Transverse colon (tissue), 4 donors: ENCODE measurements at regions not wholly inside any gene's neighbourhood (a gene's known extent, or its start where the extent isn't known, plus 50 kb on each side); places are given as distances from the start of the nearest gene placed in this dataset.

Experiments used
- DNase-seq: peaks from one replicate; pipeline ENCODE4 v3.0.0-alpha.2; 2019
- H3K27ac ChIP-seq, 4 donors: fragments of 200-600 bp; sonication (generic); 2 replicates each; pipeline ENCODE4 v1.5.1; 2016 to 2018; ENCODE audit warnings: inconsistent platforms in 4 of 4
- H3K27me3 ChIP-seq: fragments of 200-600 bp; sonication (generic); 2 replicates; pipeline ENCODE4 v1.5.1; 2017; ENCODE audit warnings: inconsistent platforms
- H3K36me3 ChIP-seq, 4 donors: fragments of 200-600 bp; sonication (generic); 2 replicates each; pipeline ENCODE4 v1.5.1; 2017 to 2019; ENCODE audit warnings: inconsistent platforms in 4 of 4
- H3K4me1 ChIP-seq, 4 donors: fragments of 200-600 bp; sonication (generic); 2 replicates each; pipeline ENCODE4 v1.5.1; 2017 to 2020; ENCODE audit warnings: inconsistent platforms in 4 of 4
- H3K4me3 ChIP-seq, 4 donors: fragments of 200-600 bp; sonication (generic); 1 replicate in 1 of 4; 2 replicates in 3 of 4; pipeline versions ENCODE4 v1.5.1 to v1.6.1; 2017 to 2019; ENCODE audit warnings: inconsistent platforms in 4 of 4
- H3K9me3 ChIP-seq, 2 donors: fragments of 200-600 bp; sonication (generic); 2 replicates each; pipeline ENCODE4 v1.5.1; 2017 to 2019; ENCODE audit warnings: inconsistent platforms in 2 of 2
- EP300 ChIP-seq: sonication (generic); formaldehyde crosslinking; IDR thresholded peaks from one replicate; pipeline ENCODE4 v1.6.1; 2017; ENCODE audit warnings: antibody characterized with exemption, low read depth
- POLR2A ChIP-seq: fragments of 450-650 bp; IDR thresholded peaks from one replicate; pipeline ENCODE4 v1.6.1; 2016; ENCODE audit warnings: antibody characterized with exemption, mild to moderate bottlenecking, moderate library complexity
- POLR2AphosphoS5 ChIP-seq, 3 donors: sonication (generic); formaldehyde crosslinking; IDR thresholded peaks; one replicate each; pipeline ENCODE4 v1.6.1; 2016; ENCODE audit warnings: antibody characterized with exemption in 3 of 3
- WGBS, 2 donors: methylation state at CpG; one replicate each; pipeline ENCODE4 v1.1.5; 2018; ENCODE audit warnings: low coverage in 1 of 2; 5-methylcytosine and 5-hydroxymethylcytosine counted together
- in situ Hi-C, 4 donors: fragments of 200-750 bp; cut with MboI; loops; one replicate each; pipeline versions ENCODE4 v1.15.0 to v1.15.1; 2017; ENCODE audit warnings: low sequenced_read_pairs in 3 of 4, low pct_ligation_motif_present in 1 of 4, low pct_unique_long_range_greater_than_20kb in 1 of 4
- intact Hi-C: fragments of 100-400 bp; cut with DNase I; formaldehyde crosslinking; loops from one replicate; pipeline ENCODE4 v1.15.1; 2023; ENCODE audit warnings: low total_unique reads
- TF ChIP-seq, protein P1 (sequence below), 5 experiments: fragments of 200-600 bp in 3 of 5; fragments of 450-650 bp in 2 of 5; sonication (generic) in 3 of 5; IDR thresholded peaks; 1 replicate in 2 of 5; 2 replicates in 3 of 5; pipeline ENCODE4 v1.5.1; 2016 to 2017; ENCODE audit warnings: antibody characterized with exemption in 5 of 5, inconsistent platforms in 3 of 5, mild to moderate bottlenecking in 2 of 5, moderate library complexity in 1 of 5

DNA sequence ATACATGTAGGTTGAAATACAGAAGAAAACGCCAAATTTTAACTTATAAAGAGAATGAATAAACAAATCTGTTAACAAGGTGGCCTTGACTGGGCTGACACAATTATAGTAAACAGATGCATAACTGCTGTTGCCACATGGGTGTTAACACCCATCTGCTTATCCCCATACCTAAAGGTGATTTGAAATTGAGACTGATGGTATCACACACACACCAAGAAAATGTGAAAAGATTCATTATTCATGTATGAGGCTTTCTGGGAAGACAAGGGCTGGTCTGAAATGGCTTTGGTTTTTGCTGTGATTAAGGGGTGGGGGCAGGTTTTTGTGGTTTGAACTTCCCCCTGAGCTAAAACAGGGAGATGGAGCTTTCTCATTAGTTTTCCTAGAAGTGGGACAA is 156.6 kb downstream of the SYT10 start:
- TF ChIP-seq, protein P1, sequence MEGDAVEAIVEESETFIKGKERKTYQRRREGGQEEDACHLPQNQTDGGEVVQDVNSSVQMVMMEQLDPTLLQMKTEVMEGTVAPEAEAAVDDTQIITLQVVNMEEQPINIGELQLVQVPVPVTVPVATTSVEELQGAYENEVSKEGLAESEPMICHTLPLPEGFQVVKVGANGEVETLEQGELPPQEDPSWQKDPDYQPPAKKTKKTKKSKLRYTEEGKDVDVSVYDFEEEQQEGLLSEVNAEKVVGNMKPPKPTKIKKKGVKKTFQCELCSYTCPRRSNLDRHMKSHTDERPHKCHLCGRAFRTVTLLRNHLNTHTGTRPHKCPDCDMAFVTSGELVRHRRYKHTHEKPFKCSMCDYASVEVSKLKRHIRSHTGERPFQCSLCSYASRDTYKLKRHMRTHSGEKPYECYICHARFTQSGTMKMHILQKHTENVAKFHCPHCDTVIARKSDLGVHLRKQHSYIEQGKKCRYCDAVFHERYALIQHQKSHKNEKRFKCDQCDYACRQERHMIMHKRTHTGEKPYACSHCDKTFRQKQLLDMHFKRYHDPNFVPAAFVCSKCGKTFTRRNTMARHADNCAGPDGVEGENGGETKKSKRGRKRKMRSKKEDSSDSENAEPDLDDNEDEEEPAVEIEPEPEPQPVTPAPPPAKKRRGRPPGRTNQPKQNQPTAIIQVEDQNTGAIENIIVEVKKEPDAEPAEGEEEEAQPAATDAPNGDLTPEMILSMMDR (IDR thresholded peaks at IDR 0.05): no peak
- TF ChIP-seq POLR2A (no peak), EP300 (no peak), POLR2AphosphoS5 (IDR thresholded peaks at IDR 0.05) (no peak)
- Histone ChIP-seq H3K4me1 (no peaks in the 10 kb centered on the region), H3K27me3 (no peaks in the 10 kb centered on the region), H3K27ac (no peak overlapping the region), H3K36me3 (no peaks in the 10 kb centered on the region), H3K9me3 (peaks cover 6 to 8% of the 10 kb centered on the region in 2 donors), H3K4me3 (no peak overlapping the region)
- in situ Hi-C loops: no loop called here
- WGBS, 2 donors: 81% methylated on average over 1 of the region's 1 CpG; no CpG with 5 or more reads in 1 of the 2 donors
- intact Hi-C loops: no loop called here
- DNase-seq: no peak

DNA sequence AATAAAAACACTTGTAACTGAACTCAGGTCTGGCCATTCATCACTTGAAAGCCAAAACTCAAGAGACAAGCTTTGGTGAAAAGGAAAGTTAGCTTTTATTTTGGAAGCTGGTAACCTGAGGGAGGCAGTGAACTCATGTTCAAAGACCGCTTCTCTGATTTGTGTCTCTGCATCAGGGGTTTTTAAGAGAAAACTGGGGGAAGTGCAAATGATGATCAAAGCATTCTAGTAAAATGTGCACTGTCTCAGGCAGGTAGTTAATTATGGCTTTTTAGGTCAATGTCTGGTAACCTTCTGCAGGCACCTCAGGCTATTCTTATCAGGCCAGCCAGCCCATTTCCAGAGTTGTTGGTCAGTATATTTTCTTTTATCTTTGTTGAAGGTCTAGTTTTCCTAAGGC is 162.2 kb downstream of the SYT10 start:
- peaks cover 6 to 8% of the 10 kb centered on the region in 2 donors for H3K9me3 ChIP-seq
- in situ Hi-C loops (no loop called here), intact Hi-C loops (no loop called here)
- H3K4me1 ChIP-seq: no peaks in the 10 kb centered on the region
- WGBS, 2 donors: 50 to 96% methylated on average over 1 of the region's 1 CpG
- no peak overlapping the region for H3K4me3 ChIP-seq
- TF ChIP-seq POLR2AphosphoS5 (IDR thresholded peaks at IDR 0.05): no peak
- TF ChIP-seq EP300: no peak
- TF ChIP-seq, protein P1 (IDR thresholded peaks at IDR 0.05): no peak
- no peak for TF ChIP-seq POLR2A
- no peaks in the 10 kb centered on the region for H3K27me3 ChIP-seq
- no peak overlapping the region for H3K27ac ChIP-seq
- DNase-seq: no peak
- no peaks in the 10 kb centered on the region for H3K36me3 ChIP-seq

- Histone ChIP-seq H3K27me3 (no peaks in the 10 kb centered on the region), H3K36me3 (no peaks in the 10 kb centered on the region), H3K4me3 (no peak overlapping the region), H3K4me1 (no peaks in the 10 kb centered on the region), H3K9me3 (no peaks in the 10 kb centered on the region), H3K27ac (no peak overlapping the region)
- TF ChIP-seq EP300: no peak
- TF ChIP-seq POLR2AphosphoS5 (IDR thresholded peaks at IDR 0.05): no peak
- TF ChIP-seq POLR2A: no peak
- TF ChIP-seq, protein P1 (IDR thresholded peaks at IDR 0.05): no peak
- in situ Hi-C loops: no loop called here
- no peak for DNase-seq
- intact Hi-C loops: no loop called here
These were observed 172.0 kb downstream of the SYT10 start for GRCh38 chr12:33267641-33268040.

- 38 to 80% methylated on average over 1 to 2 of the region's 2 CpGs for WGBS, 2 donors
- intact Hi-C loops (no loop called here), in situ Hi-C loops (no loop called here)
- H3K36me3 ChIP-seq: no peaks in the 10 kb centered on the region
- H3K4me1 ChIP-seq: no peaks in the 10 kb centered on the region
- TF ChIP-seq POLR2AphosphoS5 (IDR thresholded peaks at IDR 0.05) (no peak), EP300 (no peak), POLR2A (no peak)
- TF ChIP-seq, protein P1 (IDR thresholded peaks at IDR 0.05): no peak
- H3K9me3 ChIP-seq: no peaks in the 10 kb centered on the region
- no peak for DNase-seq
- H3K27ac ChIP-seq: no peak overlapping the region
- no peak overlapping the region for H3K4me3 ChIP-seq
- no peaks in the 10 kb centered on the region for H3K27me3 ChIP-seq
These were observed 173.7 kb downstream of the SYT10 start for GRCh38 chr12:33265900-33266299.
